ENCODE measurements at regions not wholly inside any gene's neighbourhood (a gene's known extent, or its start where the extent isn't known, plus 50 kb on each side); places are given as distances from the start of the nearest gene placed in this dataset.

GRCh38 chr6:6713657-6714056, 125.1 kb downstream of the LY86 start:
- TF ChIP-seq CEBPB (IDR thresholded peaks at IDR 0.05) (no peak), USF1 (IDR thresholded peaks at IDR 0.05) (no peak), FOXM1 (IDR thresholded peaks at IDR 0.05; ENCODE audit: borderline replicate concordance, low read depth) (no peak), TAF1 (IDR thresholded peaks at IDR 0.05; ENCODE audit: low read depth) (no peak), EP300 (IDR thresholded peaks at IDR 0.05; ENCODE audit: borderline replicate concordance) (no peak), YY1 (IDR thresholded peaks at IDR 0.05; ENCODE audit: low read depth) (no peak), RAD21 (IDR thresholded peaks at IDR 0.05; ENCODE audit: low read depth) (no peak), CREB1 (IDR thresholded peaks at IDR 0.05; ENCODE audit: low read depth) (no peak), ZBTB7A (IDR thresholded peaks at IDR 0.05; ENCODE audit: low read depth) (no peak)
- TF ChIP-seq, protein P1, sequence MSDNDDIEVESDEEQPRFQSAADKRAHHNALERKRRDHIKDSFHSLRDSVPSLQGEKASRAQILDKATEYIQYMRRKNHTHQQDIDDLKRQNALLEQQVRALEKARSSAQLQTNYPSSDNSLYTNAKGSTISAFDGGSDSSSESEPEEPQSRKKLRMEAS (IDR thresholded peaks at IDR 0.05) = no peak

All from Ishikawa (cell line).